GM23338 (cell line): ENCODE measurements at regions not wholly inside any gene's neighbourhood (a gene's known extent, or its start where the extent isn't known, plus 50 kb on each side); places are given as distances from the start of the nearest gene placed in this dataset.

Experiments
- ATAC-seq: fragments of 200-7000 bp; cut with Tn5 transposase; 3 replicates; pipeline ENCODE4 v1.9.1; 2020
- DNase-seq: peaks from one replicate; pipeline ENCODE4 v3.0.0-alpha.2; 2015; ENCODE audit warnings: low spot score
- H2AFZ ChIP-seq: fragments of 200-600 bp; sonication (generic); 2 replicates; pipeline ENCODE4 v1.8.0; 2016; ENCODE audit warnings: antibody characterized with exemption, mild to moderate bottlenecking, moderate library complexity
- H3F3A ChIP-seq: fragments of 200-600 bp; sonication (generic); replicated peaks from 2 replicates; pipeline ENCODE4 v1.8.0; 2017; ENCODE audit warnings: antibody characterized with exemption, mixed run types, low read depth
- H3K27ac ChIP-seq: fragments of 200-600 bp; sonication (generic); 2 replicates; pipeline ENCODE4 v1.6.1; 2016; ENCODE audit warnings: low read depth
- H3K27me3 ChIP-seq: fragments of 200-600 bp; sonication (generic); 2 replicates; pipeline ENCODE4 v1.8.0; 2016; ENCODE audit warnings: mild to moderate bottlenecking, mixed run types, moderate library complexity; ENCODE audit not compliant: insufficient read depth
- H3K36me3 ChIP-seq: fragments of 200-600 bp; sonication (generic); 2 replicates; pipeline ENCODE4 v1.8.0; 2016; ENCODE audit warnings: mild to moderate bottlenecking; ENCODE audit not compliant: insufficient read depth
- H3K4me1 ChIP-seq: fragments of 200-600 bp; sonication (generic); 2 replicates; pipeline ENCODE4 v1.8.0; 2016; ENCODE audit warnings: mild to moderate bottlenecking, moderate library complexity; ENCODE audit not compliant: insufficient read depth
- H3K4me2 ChIP-seq: fragments of 200-600 bp; sonication (generic); 2 replicates; pipeline ENCODE4 v1.7.1; 2017; ENCODE audit warnings: mixed run types
- H3K4me3 ChIP-seq: fragments of 200-600 bp; sonication (generic); 2 replicates; pipeline ENCODE4 v1.6.1; 2016; ENCODE audit warnings: mixed run types
- H3K79me2 ChIP-seq: fragments of 200-600 bp; sonication (generic); replicated peaks from 2 replicates; pipeline ENCODE4 v1.8.0; 2017; ENCODE audit warnings: mild to moderate bottlenecking; ENCODE audit not compliant: insufficient read depth
- H3K9me2 ChIP-seq: fragments of 200-600 bp; sonication (generic); 2 replicates; pipeline ENCODE4 v1.8.0; 2017; ENCODE audit not compliant: insufficient read depth
- H4K20me1 ChIP-seq: fragments of 200-600 bp; sonication (generic); replicated peaks from 2 replicates; pipeline ENCODE4 v1.8.0; 2017; ENCODE audit warnings: mild to moderate bottlenecking; ENCODE audit not compliant: insufficient read depth
- H3K27ac Mint-ChIP-seq: 2 replicates; pipeline ENCODE4 v1.8.0; 2020; ENCODE audit warnings: inconsistent platforms, mild to moderate bottlenecking, moderate library complexity, mixed read lengths
- H3K27me3 Mint-ChIP-seq: 3 replicates; pipeline ENCODE4 v1.8.0; 2022; ENCODE audit warnings: low read depth, mild to moderate bottlenecking, moderate library complexity, mixed read lengths, inconsistent platforms; ENCODE audit not compliant: insufficient read depth, poor library complexity
- H3K36me3 Mint-ChIP-seq: 3 replicates; pipeline ENCODE4 v1.8.0; 2021; ENCODE audit warnings: low read depth, mild to moderate bottlenecking, inconsistent platforms, moderate library complexity, mixed read lengths
- H3K4me1 Mint-ChIP-seq: 3 replicates; pipeline ENCODE4 v1.8.0; 2020; ENCODE audit warnings: mild to moderate bottlenecking, inconsistent platforms, mixed read lengths
- H3K4me3 Mint-ChIP-seq: 3 replicates; pipeline ENCODE4 v1.8.0; 2021; ENCODE audit warnings: moderate library complexity, mild to moderate bottlenecking, inconsistent platforms, mixed read lengths
- H3K9me3 Mint-ChIP-seq: 3 replicates; pipeline ENCODE4 v1.8.0; 2020; ENCODE audit warnings: moderate library complexity, mild to moderate bottlenecking, inconsistent platforms, mixed read lengths
- CREB1 ChIP-seq: fragments of 250-450 bp; sonication (Bioruptor Pico); IDR thresholded peaks from 2 replicates; pipeline ENCODE4 v1.5.0; 2020; ENCODE audit warnings: low read depth, mild to moderate bottlenecking, moderate library complexity
- EZH2 ChIP-seq: fragments of 200-600 bp; sonication (generic); IDR thresholded peaks from one replicate; pipeline ENCODE4 v1.8.0; 2017; ENCODE audit warnings: antibody characterized with exemption, mild to moderate bottlenecking, low read depth; ENCODE audit not compliant: unreplicated experiment
- EZH2phosphoT487 ChIP-seq: fragments of 200-600 bp; sonication (generic); IDR thresholded peaks from one replicate; pipeline ENCODE4 v1.8.1; 2018; ENCODE audit warnings: antibody characterized with exemption; ENCODE audit not compliant: unreplicated experiment
- JUNB ChIP-seq: IDR thresholded peaks from one replicate; pipeline ENCODE4 v1.6.1; 2016; ENCODE audit warnings: antibody characterized with exemption; ENCODE audit not compliant: unreplicated experiment
- NANOG ChIP-seq: IDR thresholded peaks from 2 replicates; pipeline ENCODE4 v1.6.1; 2016; ENCODE audit warnings: antibody characterized with exemption, borderline replicate concordance
- POLR2AphosphoS5 ChIP-seq: IDR thresholded peaks from 2 replicates; pipeline ENCODE4 v1.6.1; 2016; ENCODE audit warnings: antibody characterized with exemption, low read depth
- STAT1 ChIP-seq: IDR thresholded peaks from one replicate; pipeline ENCODE4 v1.6.1; 2016; ENCODE audit warnings: antibody characterized with exemption; ENCODE audit not compliant: unreplicated experiment
- ZNF114 ChIP-seq: fragments of 250-450 bp; sonication (Bioruptor Pico); IDR thresholded peaks from 2 replicates; pipeline ENCODE4 v1.5.0; 2020; ENCODE audit warnings: mild to moderate bottlenecking, moderate library complexity
- ZNF331 ChIP-seq: fragments of 250-450 bp; sonication (Bioruptor Pico); IDR thresholded peaks from 2 replicates; pipeline ENCODE4 v1.5.0; 2020; ENCODE audit warnings: low read depth, mild to moderate bottlenecking, moderate library complexity
- TF ChIP-seq, protein P1 (sequence below), 2 experiments: fragments of 200-600 bp in 1 of 2; sonication (generic) in 1 of 2; conservative IDR thresholded peaks; 2 replicates each; pipeline versions ENCODE4 v1.5.1 to v1.6.1; 2016 to 2017; ENCODE audit warnings: antibody characterized with exemption in 2 of 2, low read depth in 2 of 2, mild to moderate bottlenecking in 2 of 2, moderate library complexity in 1 of 2
- TF ChIP-seq, protein P2 (sequence below): IDR thresholded peaks from one replicate; pipeline ENCODE4 v1.6.1; 2018; ENCODE audit warnings: antibody characterized with exemption; ENCODE audit not compliant: unreplicated experiment
- TF ChIP-seq, protein P3 (sequence below): IDR thresholded peaks from 2 replicates; pipeline ENCODE4 v1.6.1; 2016; ENCODE audit warnings: antibody characterized with exemption
- TF ChIP-seq, protein P4 (sequence below): fragments of 250-450 bp; sonication (Bioruptor Pico); IDR thresholded peaks from 2 replicates; pipeline ENCODE4 v1.5.0; 2020; ENCODE audit warnings: mild to moderate bottlenecking, moderate library complexity

DNA sequence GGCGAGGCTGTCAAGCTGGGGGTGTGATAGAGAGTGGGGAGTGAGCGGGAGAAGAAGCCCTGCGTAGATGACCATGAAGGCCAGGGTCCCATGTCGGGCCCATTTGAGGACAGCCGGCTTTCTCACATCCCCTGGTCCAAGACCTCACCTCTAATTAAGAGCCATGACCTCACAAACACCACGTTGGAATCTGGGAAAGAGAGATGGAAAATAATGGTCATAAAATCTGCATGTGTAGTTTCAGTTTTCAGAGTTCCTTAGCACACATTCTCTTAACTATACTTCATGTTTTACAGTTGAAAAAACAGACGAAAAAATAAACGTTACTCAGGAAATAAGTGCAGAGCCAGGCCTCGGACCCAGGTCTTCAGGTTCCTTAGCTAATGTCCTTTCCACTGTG, 244.8 kb upstream of the SIX2 start (continued):
- TF ChIP-seq ZNF114 (CRISPR knock-in tag) (no peak), EZH2 (no peak)

DNA sequence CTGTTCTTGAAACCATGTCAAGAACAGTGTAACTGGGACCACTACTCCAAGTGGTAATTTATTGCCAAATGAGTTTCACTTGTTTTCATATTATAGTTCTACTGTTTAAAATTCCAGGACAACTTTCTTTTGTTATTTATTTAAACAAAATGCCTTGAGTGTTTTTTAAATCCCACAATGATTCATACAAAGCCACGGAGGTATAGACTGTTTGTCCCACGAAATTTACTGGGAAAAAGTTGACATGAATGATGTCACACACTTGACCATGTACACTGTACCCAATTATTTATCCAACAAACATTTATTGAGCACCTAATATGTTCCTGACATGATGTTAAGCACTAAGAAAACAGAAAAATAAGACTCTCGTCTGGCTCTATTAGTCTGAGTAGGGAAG, 243.9 kb upstream of the SIX2 start:
- H2AFZ ChIP-seq: no peak overlapping the region
- H3K27ac ChIP-seq: no peak overlapping the region
- H3K9me3 Mint-ChIP-seq: no peaks in the 10 kb centered on the region; the same call in 2 of the 3 replicates
- H3K79me2 ChIP-seq: no peaks in the 10 kb centered on the region
- DNase-seq (no peak), ATAC-seq (no peak)
- peaks cover 25% of the 10 kb centered on the region for H3K4me1 ChIP-seq
- TF ChIP-seq NANOG (no peak), STAT1 (no peak), EZH2 (no peak), ZNF114 (CRISPR knock-in tag) (no peak), ZNF331 (no peak), CREB1 (CRISPR knock-in tag) (no peak), EZH2phosphoT487 (no peak), JUNB (no peak), POLR2AphosphoS5 (no peak)
- TF ChIP-seq, protein P1, sequence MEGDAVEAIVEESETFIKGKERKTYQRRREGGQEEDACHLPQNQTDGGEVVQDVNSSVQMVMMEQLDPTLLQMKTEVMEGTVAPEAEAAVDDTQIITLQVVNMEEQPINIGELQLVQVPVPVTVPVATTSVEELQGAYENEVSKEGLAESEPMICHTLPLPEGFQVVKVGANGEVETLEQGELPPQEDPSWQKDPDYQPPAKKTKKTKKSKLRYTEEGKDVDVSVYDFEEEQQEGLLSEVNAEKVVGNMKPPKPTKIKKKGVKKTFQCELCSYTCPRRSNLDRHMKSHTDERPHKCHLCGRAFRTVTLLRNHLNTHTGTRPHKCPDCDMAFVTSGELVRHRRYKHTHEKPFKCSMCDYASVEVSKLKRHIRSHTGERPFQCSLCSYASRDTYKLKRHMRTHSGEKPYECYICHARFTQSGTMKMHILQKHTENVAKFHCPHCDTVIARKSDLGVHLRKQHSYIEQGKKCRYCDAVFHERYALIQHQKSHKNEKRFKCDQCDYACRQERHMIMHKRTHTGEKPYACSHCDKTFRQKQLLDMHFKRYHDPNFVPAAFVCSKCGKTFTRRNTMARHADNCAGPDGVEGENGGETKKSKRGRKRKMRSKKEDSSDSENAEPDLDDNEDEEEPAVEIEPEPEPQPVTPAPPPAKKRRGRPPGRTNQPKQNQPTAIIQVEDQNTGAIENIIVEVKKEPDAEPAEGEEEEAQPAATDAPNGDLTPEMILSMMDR (conservative IDR thresholded peaks at IDR 0.05; ENCODE audit: low read depth in 2 of 2): no peak
- TF ChIP-seq, protein P2, sequence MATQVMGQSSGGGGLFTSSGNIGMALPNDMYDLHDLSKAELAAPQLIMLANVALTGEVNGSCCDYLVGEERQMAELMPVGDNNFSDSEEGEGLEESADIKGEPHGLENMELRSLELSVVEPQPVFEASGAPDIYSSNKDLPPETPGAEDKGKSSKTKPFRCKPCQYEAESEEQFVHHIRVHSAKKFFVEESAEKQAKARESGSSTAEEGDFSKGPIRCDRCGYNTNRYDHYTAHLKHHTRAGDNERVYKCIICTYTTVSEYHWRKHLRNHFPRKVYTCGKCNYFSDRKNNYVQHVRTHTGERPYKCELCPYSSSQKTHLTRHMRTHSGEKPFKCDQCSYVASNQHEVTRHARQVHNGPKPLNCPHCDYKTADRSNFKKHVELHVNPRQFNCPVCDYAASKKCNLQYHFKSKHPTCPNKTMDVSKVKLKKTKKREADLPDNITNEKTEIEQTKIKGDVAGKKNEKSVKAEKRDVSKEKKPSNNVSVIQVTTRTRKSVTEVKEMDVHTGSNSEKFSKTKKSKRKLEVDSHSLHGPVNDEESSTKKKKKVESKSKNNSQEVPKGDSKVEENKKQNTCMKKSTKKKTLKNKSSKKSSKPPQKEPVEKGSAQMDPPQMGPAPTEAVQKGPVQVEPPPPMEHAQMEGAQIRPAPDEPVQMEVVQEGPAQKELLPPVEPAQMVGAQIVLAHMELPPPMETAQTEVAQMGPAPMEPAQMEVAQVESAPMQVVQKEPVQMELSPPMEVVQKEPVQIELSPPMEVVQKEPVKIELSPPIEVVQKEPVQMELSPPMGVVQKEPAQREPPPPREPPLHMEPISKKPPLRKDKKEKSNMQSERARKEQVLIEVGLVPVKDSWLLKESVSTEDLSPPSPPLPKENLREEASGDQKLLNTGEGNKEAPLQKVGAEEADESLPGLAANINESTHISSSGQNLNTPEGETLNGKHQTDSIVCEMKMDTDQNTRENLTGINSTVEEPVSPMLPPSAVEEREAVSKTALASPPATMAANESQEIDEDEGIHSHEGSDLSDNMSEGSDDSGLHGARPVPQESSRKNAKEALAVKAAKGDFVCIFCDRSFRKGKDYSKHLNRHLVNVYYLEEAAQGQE: no peak
- TF ChIP-seq, protein P3, sequence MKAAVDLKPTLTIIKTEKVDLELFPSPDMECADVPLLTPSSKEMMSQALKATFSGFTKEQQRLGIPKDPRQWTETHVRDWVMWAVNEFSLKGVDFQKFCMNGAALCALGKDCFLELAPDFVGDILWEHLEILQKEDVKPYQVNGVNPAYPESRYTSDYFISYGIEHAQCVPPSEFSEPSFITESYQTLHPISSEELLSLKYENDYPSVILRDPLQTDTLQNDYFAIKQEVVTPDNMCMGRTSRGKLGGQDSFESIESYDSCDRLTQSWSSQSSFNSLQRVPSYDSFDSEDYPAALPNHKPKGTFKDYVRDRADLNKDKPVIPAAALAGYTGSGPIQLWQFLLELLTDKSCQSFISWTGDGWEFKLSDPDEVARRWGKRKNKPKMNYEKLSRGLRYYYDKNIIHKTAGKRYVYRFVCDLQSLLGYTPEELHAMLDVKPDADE: no peak
- TF ChIP-seq, protein P4, sequence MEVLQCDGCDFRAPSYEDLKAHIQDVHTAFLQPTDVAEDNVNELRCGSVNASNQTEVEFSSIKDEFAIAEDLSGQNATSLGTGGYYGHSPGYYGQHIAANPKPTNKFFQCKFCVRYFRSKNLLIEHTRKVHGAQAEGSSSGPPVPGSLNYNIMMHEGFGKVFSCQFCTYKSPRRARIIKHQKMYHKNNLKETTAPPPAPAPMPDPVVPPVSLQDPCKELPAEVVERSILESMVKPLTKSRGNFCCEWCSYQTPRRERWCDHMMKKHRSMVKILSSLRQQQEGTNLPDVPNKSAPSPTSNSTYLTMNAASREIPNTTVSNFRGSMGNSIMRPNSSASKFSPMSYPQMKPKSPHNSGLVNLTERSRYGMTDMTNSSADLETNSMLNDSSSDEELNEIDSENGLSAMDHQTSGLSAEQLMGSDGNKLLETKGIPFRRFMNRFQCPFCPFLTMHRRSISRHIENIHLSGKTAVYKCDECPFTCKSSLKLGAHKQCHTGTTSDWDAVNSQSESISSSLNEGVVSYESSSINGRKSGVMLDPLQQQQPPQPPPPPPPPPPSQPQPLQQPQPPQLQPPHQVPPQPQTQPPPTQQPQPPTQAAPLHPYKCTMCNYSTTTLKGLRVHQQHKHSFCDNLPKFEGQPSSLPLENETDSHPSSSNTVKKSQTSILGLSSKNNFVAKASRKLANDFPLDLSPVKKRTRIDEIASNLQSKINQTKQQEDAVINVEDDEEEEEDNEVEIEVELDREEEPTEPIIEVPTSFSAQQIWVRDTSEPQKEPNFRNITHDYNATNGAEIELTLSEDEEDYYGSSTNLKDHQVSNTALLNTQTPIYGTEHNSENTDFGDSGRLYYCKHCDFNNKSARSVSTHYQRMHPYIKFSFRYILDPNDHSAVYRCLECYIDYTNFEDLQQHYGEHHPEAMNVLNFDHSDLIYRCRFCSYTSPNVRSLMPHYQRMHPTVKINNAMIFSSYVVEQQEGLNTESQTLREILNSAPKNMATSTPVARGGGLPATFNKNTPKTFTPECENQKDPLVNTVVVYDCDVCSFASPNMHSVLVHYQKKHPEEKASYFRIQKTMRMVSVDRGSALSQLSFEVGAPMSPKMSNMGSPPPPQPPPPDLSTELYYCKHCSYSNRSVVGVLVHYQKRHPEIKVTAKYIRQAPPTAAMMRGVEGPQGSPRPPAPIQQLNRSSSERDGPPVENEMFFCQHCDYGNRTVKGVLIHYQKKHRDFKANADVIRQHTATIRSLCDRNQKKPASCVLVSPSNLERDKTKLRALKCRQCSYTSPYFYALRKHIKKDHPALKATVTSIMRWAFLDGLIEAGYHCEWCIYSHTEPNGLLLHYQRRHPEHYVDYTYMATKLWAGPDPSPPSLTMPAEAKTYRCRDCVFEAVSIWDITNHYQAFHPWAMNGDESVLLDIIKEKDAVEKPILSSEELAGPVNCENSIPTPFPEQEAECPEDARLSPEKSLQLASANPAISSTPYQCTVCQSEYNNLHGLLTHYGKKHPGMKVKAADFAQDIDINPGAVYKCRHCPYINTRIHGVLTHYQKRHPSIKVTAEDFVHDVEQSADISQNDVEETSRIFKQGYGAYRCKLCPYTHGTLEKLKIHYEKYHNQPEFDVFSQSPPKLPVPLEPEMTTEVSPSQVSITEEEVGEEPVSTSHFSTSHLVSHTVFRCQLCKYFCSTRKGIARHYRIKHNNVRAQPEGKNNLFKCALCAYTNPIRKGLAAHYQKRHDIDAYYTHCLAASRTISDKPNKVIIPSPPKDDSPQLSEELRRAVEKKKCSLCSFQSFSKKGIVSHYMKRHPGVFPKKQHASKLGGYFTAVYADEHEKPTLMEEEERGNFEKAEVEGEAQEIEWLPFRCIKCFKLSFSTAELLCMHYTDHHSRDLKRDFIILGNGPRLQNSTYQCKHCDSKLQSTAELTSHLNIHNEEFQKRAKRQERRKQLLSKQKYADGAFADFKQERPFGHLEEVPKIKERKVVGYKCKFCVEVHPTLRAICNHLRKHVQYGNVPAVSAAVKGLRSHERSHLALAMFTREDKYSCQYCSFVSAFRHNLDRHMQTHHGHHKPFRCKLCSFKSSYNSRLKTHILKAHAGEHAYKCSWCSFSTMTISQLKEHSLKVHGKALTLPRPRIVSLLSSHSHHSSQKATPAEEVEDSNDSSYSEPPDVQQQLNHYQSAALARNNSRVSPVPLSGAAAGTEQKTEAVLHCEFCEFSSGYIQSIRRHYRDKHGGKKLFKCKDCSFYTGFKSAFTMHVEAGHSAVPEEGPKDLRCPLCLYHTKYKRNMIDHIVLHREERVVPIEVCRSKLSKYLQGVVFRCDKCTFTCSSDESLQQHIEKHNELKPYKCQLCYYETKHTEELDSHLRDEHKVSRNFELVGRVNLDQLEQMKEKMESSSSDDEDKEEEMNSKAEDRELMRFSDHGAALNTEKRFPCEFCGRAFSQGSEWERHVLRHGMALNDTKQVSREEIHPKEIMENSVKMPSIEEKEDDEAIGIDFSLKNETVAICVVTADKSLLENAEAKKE (CRISPR knock-in tag): no peak
- no peak overlapping the region for H3K27ac Mint-ChIP-seq
- H3K36me3 ChIP-seq: no peaks in the 10 kb centered on the region
- peaks cover 24% of the 10 kb centered on the region for H3K4me1 Mint-ChIP-seq
- H3K36me3 Mint-ChIP-seq: no peaks in the 10 kb centered on the region; the same call in 2 of the 3 replicates
- peaks cover 9% of the 10 kb centered on the region for H3K27me3 Mint-ChIP-seq
- H3K27me3 ChIP-seq: no peaks in the 10 kb centered on the region
- H3K4me2 ChIP-seq: no peak overlapping the region
- 0 out of 2 replicates have a peak, but pooled peaks cover 2% of the 10 kb centered on the region for H3K9me2 ChIP-seq
- no peaks in the 10 kb centered on the region for H4K20me1 ChIP-seq
- H3K4me3 Mint-ChIP-seq: no peak overlapping the region
- no peak overlapping the region for H3K4me3 ChIP-seq
- H3F3A ChIP-seq: no peaks in the 10 kb centered on the region
